GM12878 (cell line): ENCODE measurements at regions not wholly inside any gene's neighbourhood (a gene's known extent, or its start where the extent isn't known, plus 50 kb on each side); places are given as distances from the start of the nearest gene placed in this dataset.
"Not testable (repeated sequence)": the region's sequence is repeated elsewhere in the genome, so short reads cannot be mapped to it uniquely, and the experiment has no call there.

Source experiments
- CUX1 ChIP-seq: IDR thresholded peaks from 2 replicates; pipeline ENCODE4 v1.6.1; 2012; ENCODE audit warnings: improper control_type of control experiment, low read depth, low read length; ENCODE audit not compliant: insufficient replicate concordance
- FOS ChIP-seq: IDR thresholded peaks from 3 replicates; pipeline ENCODE4 v1.6.1; 2011; ENCODE audit warnings: borderline replicate concordance; ENCODE audit not compliant: insufficient read length; ENCODE audit errors: extremely low read depth
- SP1 ChIP-seq: IDR thresholded peaks from one replicate; pipeline ENCODE4 v1.6.1; 2011; ENCODE audit warnings: low read depth, low read length
- STAT1 ChIP-seq: fragments of 450-650 bp; conservative IDR thresholded peaks from 2 replicates; pipeline ENCODE4 v1.6.1; 2014; ENCODE audit warnings: antibody characterized with exemption, mild to moderate bottlenecking
- SUPT20H ChIP-seq: IDR thresholded peaks from 2 replicates; pipeline ENCODE4 v1.6.1; 2011; ENCODE audit warnings: low read depth, mild to moderate bottlenecking, low read length, moderate library complexity, borderline replicate concordance; ENCODE audit not compliant: control insufficient read depth

GRCh38 chr1:47691293-47691692, 253.4 kb downstream of the FOXD2 start:
- not testable (repeated sequence) for TF ChIP-seq CUX1, SP1, SUPT20H, STAT1, FOS
